ENCODE measurements at regions not wholly inside any gene's neighbourhood (a gene's known extent, or its start where the extent isn't known, plus 50 kb on each side); places are given as distances from the start of the nearest gene placed in this dataset.
"Not testable (repeated sequence)": the region's sequence is repeated elsewhere in the genome, so short reads cannot be mapped to it uniquely, and the experiment has no call there.

DNA sequence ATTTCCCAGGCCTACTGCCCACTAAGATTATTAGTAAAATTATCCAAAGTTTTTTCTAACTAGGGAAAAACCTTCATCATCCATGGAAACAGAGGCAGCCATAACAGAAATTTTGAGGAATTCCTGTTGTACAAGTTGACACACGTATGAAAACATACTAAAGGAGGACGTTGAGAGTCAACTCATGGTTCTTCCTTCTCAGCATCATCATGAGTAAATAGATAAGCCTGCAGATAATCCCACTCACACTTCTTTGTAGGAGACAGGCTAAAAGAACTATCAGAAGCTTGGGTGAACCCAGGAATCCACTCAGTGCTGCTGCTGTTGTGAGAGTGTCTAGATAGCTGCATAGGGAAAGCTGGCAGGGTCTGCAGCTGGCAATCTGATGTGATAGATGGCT, 694.8 kb upstream of the NR2F2 start:
- Histone ChIP-seq H3K4me1 (no peaks in the 10 kb centered on the region), H3K36me3 (no peaks in the 10 kb centered on the region), H3K27ac (no peak overlapping the region), H3K27me3 (no peaks in the 10 kb centered on the region), H3K4me3 (no peak overlapping the region), H3K9me3 (no peaks in the 10 kb centered on the region)
- WGBS, 2 donors = 60 to 81% methylated on average over 2 of the region's 2 CpGs
- intact Hi-C loops (cut with DNase I) = no loop called here
- TF ChIP-seq POLR2A (IDR thresholded peaks at IDR 0.05) = no peak
- TF ChIP-seq, protein P1, sequence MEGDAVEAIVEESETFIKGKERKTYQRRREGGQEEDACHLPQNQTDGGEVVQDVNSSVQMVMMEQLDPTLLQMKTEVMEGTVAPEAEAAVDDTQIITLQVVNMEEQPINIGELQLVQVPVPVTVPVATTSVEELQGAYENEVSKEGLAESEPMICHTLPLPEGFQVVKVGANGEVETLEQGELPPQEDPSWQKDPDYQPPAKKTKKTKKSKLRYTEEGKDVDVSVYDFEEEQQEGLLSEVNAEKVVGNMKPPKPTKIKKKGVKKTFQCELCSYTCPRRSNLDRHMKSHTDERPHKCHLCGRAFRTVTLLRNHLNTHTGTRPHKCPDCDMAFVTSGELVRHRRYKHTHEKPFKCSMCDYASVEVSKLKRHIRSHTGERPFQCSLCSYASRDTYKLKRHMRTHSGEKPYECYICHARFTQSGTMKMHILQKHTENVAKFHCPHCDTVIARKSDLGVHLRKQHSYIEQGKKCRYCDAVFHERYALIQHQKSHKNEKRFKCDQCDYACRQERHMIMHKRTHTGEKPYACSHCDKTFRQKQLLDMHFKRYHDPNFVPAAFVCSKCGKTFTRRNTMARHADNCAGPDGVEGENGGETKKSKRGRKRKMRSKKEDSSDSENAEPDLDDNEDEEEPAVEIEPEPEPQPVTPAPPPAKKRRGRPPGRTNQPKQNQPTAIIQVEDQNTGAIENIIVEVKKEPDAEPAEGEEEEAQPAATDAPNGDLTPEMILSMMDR (IDR thresholded peaks at IDR 0.05) = no peak
- no peak for DNase-seq

DNA sequence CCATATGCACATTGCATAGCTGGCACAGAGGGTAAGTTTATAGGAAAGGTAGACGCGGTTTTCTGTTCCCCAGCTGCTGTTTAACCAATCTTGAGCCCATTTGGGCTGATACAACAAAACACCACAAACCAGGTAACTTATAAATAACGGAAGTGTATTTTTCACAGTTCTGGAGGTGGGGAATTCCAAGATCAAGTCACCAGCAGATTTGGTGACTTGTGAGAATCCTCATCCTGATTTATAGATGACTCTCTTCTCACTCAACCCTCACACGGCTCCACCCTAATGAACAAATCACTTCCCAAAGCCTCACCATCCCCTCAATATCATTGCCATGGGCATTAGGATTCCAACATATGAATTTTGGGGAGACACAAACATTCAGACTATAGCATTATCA, 694.4 kb upstream of the NR2F2 start:
- Histone ChIP-seq H3K27ac (no peak overlapping the region), H3K4me3 (no peak overlapping the region), H3K4me1 (no peaks in the 10 kb centered on the region), H3K36me3 (no peaks in the 10 kb centered on the region), H3K9me3 (no peaks in the 10 kb centered on the region), H3K27me3 (no peaks in the 10 kb centered on the region)
- WGBS, 2 donors = 65 to 69% methylated on average over 4 of the region's 4 CpGs
- no peak for DNase-seq
- intact Hi-C loops (cut with DNase I) = no loop called here
- TF ChIP-seq POLR2A (IDR thresholded peaks at IDR 0.05) = no peak
- TF ChIP-seq, protein P1 (IDR thresholded peaks at IDR 0.05) = no peak

DNA sequence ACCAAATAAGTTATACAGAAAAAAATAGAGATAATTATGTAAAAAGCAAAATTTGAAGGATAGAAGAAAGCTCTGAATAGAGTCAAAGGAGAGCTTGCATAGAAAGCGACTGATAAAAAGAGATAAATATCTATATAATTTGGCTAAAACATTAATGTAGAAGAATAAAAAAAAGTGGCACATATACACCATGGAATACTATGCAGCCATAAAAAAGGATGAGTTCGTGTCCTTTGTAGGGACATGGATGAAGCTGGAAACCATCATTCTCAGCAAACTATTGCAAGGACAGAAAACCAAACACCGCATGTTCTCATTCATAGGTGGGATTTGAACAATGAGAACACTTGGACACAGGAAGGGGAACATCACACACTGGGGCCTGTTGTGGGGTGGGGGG, 693.3 kb upstream of the NR2F2 start:
- H3K4me1 ChIP-seq; intact Hi-C loops (cut with DNase I); DNase-seq; H3K27me3 ChIP-seq; H3K27ac ChIP-seq; H3K9me3 ChIP-seq; H3K4me3 ChIP-seq; H3K36me3 ChIP-seq: not testable (repeated sequence)
- 82 to 93% methylated on average over 3 of the region's 3 CpGs for WGBS, 2 donors

GRCh38 chr15:95639208-95639607, 691.3 kb upstream of the NR2F2 start:
- Histone ChIP-seq H3K9me3 (no peaks in the 10 kb centered on the region), H3K36me3 (no peaks in the 10 kb centered on the region), H3K4me3 (no peak overlapping the region), H3K27me3 (no peaks in the 10 kb centered on the region), H3K27ac (no peak overlapping the region), H3K4me1 (no peaks in the 10 kb centered on the region)
- intact Hi-C loops (cut with DNase I) = no loop called here
- WGBS, 2 donors = 88 to 96% methylated on average over 4 of the region's 4 CpGs
- TF ChIP-seq POLR2A (IDR thresholded peaks at IDR 0.05) = no peak
- TF ChIP-seq, protein P1 (IDR thresholded peaks at IDR 0.05) = no peak
- DNase-seq = no peak

GRCh38 chr15:95644100-95644875, 686.2 kb upstream of the NR2F2 start:
- Histone ChIP-seq H3K27me3 (no peaks in the 10 kb centered on the region), H3K27ac (no peak overlapping the region), H3K9me3 (no peaks in the 10 kb centered on the region), H3K4me1 (no peaks in the 10 kb centered on the region), H3K36me3 (no peaks in the 10 kb centered on the region), H3K4me3 (no peak overlapping the region)
- intact Hi-C loops (cut with DNase I) = no loop called here
- TF ChIP-seq, protein P1 (IDR thresholded peaks at IDR 0.05) = no peak
- no peak for TF ChIP-seq POLR2A (IDR thresholded peaks at IDR 0.05)
- DNase-seq = no peak
- WGBS, 2 donors = 57 to 67% methylated on average over 5 of the region's 5 CpGs
